Type B pancreatic cell (in vitro differentiated cells): ENCODE measurements at regions not wholly inside any gene's neighbourhood (a gene's known extent, or its start where the extent isn't known, plus 50 kb on each side); places are given as distances from the start of the nearest gene placed in this dataset.
"Not testable (repeated sequence)": the region's sequence is repeated elsewhere in the genome, so short reads cannot be mapped to it uniquely, and the experiment has no call there.

Source experiments
- DNase-seq: peaks from one replicate; pipeline ENCODE4 v3.0.0; 2021; ENCODE audit warnings: mixed read lengths; ENCODE audit not compliant: unreplicated experiment; ENCODE audit errors: extremely low spot score
- H3K27ac Mint-ChIP-seq: 2 replicates; pipeline ENCODE4 v1.8.0; 2021; ENCODE audit warnings: mild to moderate bottlenecking, mixed read lengths
- H3K27me3 Mint-ChIP-seq: 2 replicates; pipeline ENCODE4 v1.8.0; 2021; ENCODE audit warnings: mixed read lengths
- H3K36me3 Mint-ChIP-seq: 2 replicates; pipeline ENCODE4 v1.8.0; 2021; ENCODE audit warnings: mixed read lengths
- H3K4me1 Mint-ChIP-seq: one replicate; pipeline ENCODE4 v1.8.0; 2021; ENCODE audit warnings: mixed read lengths; ENCODE audit not compliant: unreplicated experiment
- H3K4me3 Mint-ChIP-seq: 2 replicates; pipeline ENCODE4 v1.8.0; 2021; ENCODE audit warnings: mild to moderate bottlenecking, mixed read lengths
- H3K9me3 Mint-ChIP-seq: 2 replicates; pipeline ENCODE4 v1.8.0; 2021; ENCODE audit warnings: mixed read lengths
- TF ChIP-seq, protein P1 (sequence below): fragments of 200-600 bp; sonication (generic); conservative IDR thresholded peaks from 2 replicates; pipeline ENCODE4 v1.5.0; 2021; ENCODE audit warnings: antibody characterized with exemption, mild to moderate bottlenecking

DNA sequence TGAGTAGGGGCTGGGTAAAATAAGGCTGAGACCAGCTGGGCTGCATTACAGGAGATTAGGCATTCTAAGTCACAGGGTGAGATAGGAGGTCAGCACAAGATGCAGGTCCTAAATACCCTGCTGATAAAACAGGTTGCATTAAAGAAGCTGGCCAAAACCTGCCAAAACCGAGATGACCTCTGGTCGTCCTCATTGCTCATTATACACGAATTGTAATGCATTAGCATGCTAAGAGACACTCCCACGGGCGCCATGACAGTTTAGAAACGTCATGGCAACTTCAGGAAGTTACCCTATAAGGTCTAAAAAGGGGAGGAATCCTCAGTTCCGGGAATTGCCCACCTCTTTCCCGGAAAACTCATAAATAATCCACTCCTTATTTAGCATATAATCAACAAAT, 132.2 kb downstream of the ARL4C start:
- H3K4me3 Mint-ChIP-seq = no peak overlapping the region
- peaks cover 60% of the 10 kb centered on the region for H3K4me1 Mint-ChIP-seq
- peak overlapping the region; percentile 78 for H3K27ac Mint-ChIP-seq
- H3K9me3 Mint-ChIP-seq = peaks cover 14% of the 10 kb centered on the region
- DNase-seq = no peak
- TF ChIP-seq, protein P1, sequence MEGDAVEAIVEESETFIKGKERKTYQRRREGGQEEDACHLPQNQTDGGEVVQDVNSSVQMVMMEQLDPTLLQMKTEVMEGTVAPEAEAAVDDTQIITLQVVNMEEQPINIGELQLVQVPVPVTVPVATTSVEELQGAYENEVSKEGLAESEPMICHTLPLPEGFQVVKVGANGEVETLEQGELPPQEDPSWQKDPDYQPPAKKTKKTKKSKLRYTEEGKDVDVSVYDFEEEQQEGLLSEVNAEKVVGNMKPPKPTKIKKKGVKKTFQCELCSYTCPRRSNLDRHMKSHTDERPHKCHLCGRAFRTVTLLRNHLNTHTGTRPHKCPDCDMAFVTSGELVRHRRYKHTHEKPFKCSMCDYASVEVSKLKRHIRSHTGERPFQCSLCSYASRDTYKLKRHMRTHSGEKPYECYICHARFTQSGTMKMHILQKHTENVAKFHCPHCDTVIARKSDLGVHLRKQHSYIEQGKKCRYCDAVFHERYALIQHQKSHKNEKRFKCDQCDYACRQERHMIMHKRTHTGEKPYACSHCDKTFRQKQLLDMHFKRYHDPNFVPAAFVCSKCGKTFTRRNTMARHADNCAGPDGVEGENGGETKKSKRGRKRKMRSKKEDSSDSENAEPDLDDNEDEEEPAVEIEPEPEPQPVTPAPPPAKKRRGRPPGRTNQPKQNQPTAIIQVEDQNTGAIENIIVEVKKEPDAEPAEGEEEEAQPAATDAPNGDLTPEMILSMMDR = no peak
- no peaks in the 10 kb centered on the region for H3K36me3 Mint-ChIP-seq
- H3K27me3 Mint-ChIP-seq = no peaks in the 10 kb centered on the region

DNA sequence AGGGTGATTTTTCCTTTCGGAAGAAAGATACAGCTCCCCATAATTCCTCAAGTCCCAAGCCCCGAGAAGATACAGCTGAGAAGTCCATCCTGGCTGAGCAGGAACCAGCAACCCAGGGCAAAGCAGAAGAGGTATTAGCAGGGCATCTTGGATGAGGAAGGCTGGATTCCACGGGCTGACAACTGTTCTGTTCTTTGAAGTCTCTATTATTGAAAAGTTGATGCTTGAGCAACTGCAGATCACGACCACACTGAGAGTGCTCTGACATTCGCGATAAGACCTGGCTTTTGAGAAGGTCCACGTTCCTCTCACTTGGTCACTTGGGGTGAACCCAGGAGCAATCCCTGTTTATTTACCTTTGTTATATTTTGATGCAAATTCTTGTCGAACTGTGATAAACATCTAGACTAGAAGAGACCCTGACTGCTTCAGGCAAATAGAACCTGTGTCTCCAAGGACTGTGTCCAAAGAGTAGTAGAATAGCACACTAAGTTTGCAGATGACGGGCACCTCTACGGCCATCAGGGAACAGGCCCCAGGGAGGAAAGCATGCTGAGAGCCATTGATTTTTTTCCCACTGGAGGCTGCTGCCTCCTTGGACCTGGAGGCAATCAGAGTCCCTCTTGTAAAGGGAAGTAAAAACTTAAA, 133.1 kb downstream of the ARL4C start:
- TF ChIP-seq, protein P1 = no peak
- Mint-ChIP-seq H3K27ac (peak overlapping the region; percentile 86), H3K9me3 (peaks cover 16% of the 10 kb centered on the region), H3K27me3 (no peaks in the 10 kb centered on the region), H3K36me3 (no peaks in the 10 kb centered on the region), H3K4me1 (peaks cover 55% of the 10 kb centered on the region), H3K4me3 (peak overlapping the region; percentile 64)
- DNase-seq = no peak

- peaks cover 48% of the 10 kb centered on the region for H3K4me1 Mint-ChIP-seq
- peaks cover 17% of the 10 kb centered on the region for H3K9me3 Mint-ChIP-seq
- DNase-seq = no peak
- peak overlapping the region; percentile 64 for H3K4me3 Mint-ChIP-seq
- no peaks in the 10 kb centered on the region for H3K27me3 Mint-ChIP-seq
- TF ChIP-seq, protein P1 = no peak
- no peaks in the 10 kb centered on the region for H3K36me3 Mint-ChIP-seq
- H3K27ac Mint-ChIP-seq = peak overlapping the region; percentile 86
These were observed 133.8 kb downstream of the ARL4C start for GRCh38 chr2:234363011-234363487.

- Mint-ChIP-seq H3K9me3 (peaks cover 18% of the 10 kb centered on the region), H3K4me1 (peaks cover 42% of the 10 kb centered on the region)
- not testable (repeated sequence) for DNase-seq, H3K27ac Mint-ChIP-seq, H3K36me3 Mint-ChIP-seq, H3K4me3 Mint-ChIP-seq, H3K27me3 Mint-ChIP-seq
These were observed 136.4 kb downstream of the ARL4C start for GRCh38 chr2:234360313-234360975.

- Mint-ChIP-seq H3K4me1 (peaks cover 37% of the 10 kb centered on the region), H3K9me3 (peaks cover 22% of the 10 kb centered on the region), H3K27ac (no peak overlapping the region), H3K4me3 (no peak overlapping the region), H3K27me3 (no peaks in the 10 kb centered on the region), H3K36me3 (no peaks in the 10 kb centered on the region)
- TF ChIP-seq, protein P1 = no peak
- no peak for DNase-seq
These were observed 139.2 kb downstream of the ARL4C start for GRCh38 chr2:234357666-234358065.

DNA sequence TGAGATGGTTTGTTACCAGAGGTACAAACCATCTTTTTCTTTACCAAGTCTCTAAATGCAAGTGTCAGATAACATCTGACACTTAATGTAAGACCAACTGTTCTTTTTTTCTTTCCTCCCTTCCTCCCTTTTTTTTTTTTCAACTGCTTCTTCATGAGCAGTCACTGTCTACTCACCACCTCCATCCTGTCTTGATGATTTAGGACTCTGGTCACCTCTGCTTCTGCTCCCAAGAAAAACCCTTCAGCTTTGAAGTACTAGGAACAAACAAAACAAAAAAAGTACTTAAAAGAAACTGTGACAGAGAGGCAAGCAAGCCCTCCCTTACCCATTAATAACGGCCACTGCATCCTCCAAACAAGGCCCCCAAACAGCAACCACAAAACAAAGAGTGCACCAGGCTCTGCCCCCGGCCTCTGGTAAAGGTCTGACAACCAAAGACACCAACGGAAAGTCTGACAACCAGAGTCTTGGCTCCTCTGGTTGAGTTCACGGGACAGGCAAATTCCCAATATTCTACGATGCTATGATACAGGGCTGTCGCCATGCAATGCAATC, 141.0 kb downstream of the ARL4C start:
- H3K27me3 Mint-ChIP-seq = no peaks in the 10 kb centered on the region
- no peak overlapping the region for H3K27ac Mint-ChIP-seq
- H3K9me3 Mint-ChIP-seq = peaks cover 19% of the 10 kb centered on the region
- H3K4me1 Mint-ChIP-seq = peaks cover 30% of the 10 kb centered on the region
- no peaks in the 10 kb centered on the region for H3K36me3 Mint-ChIP-seq
- no peak for DNase-seq
- TF ChIP-seq, protein P1 = no peak
- no peak overlapping the region for H3K4me3 Mint-ChIP-seq
